Nephron progenitor cell (in vitro differentiated cells): ENCODE measurements at regions not wholly inside any gene's neighbourhood (a gene's known extent, or its start where the extent isn't known, plus 50 kb on each side); places are given as distances from the start of the nearest gene placed in this dataset.

ENCODE experiments used
- DNase-seq: peaks from one replicate; pipeline ENCODE4 v3.0.0; 2021
- H3K27ac Mint-ChIP-seq: 2 replicates; pipeline ENCODE4 v1.8.0; 2021; ENCODE audit warnings: mild to moderate bottlenecking, moderate library complexity, mixed read lengths
- H3K27me3 Mint-ChIP-seq: 2 replicates; pipeline ENCODE4 v1.8.0; 2021; ENCODE audit warnings: mild to moderate bottlenecking, low read depth, mixed read lengths; ENCODE audit not compliant: poor library complexity
- H3K36me3 Mint-ChIP-seq: 2 replicates; pipeline ENCODE4 v1.8.0; 2021; ENCODE audit warnings: low read depth, mixed read lengths
- H3K4me1 Mint-ChIP-seq: 2 replicates; pipeline ENCODE4 v1.8.0; 2021; ENCODE audit warnings: mixed read lengths
- H3K4me3 Mint-ChIP-seq: 2 replicates; pipeline ENCODE4 v1.8.0; 2021; ENCODE audit warnings: mild to moderate bottlenecking, moderate library complexity, mixed read lengths
- H3K9me3 Mint-ChIP-seq: 2 replicates; pipeline ENCODE4 v1.8.0; 2021; ENCODE audit warnings: mild to moderate bottlenecking, moderate library complexity, mixed read lengths
- TF ChIP-seq, protein P1 (sequence below): fragments of 200-600 bp; sonication (generic); IDR thresholded peaks from 2 replicates; pipeline ENCODE4 v1.5.0; 2021; ENCODE audit warnings: antibody characterized with exemption

DNA sequence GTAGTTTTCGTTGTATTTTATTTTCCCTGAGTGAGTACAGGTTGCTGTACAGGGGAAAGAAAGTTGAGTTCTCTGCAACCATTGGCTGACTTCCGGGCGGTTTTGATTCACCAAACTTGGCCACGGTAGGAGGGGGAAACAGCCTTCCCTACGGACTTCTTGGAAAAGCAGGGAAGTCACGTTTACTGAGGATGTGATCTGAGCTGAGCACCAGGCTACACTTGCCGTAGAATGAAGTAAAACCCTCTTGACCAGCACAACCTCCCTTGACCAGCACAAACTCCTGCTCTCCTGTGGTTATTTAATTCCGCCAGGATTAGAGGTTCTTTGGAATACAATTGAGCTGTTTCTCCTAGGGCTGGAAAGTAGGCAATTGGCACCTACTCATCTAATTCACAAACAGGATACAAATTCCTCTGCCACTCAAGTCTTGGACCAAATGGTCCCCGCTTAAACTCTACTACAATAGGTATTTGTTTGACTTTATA lies 242.0 kb upstream of the RBFOX1 start:
- TF ChIP-seq, protein P1, sequence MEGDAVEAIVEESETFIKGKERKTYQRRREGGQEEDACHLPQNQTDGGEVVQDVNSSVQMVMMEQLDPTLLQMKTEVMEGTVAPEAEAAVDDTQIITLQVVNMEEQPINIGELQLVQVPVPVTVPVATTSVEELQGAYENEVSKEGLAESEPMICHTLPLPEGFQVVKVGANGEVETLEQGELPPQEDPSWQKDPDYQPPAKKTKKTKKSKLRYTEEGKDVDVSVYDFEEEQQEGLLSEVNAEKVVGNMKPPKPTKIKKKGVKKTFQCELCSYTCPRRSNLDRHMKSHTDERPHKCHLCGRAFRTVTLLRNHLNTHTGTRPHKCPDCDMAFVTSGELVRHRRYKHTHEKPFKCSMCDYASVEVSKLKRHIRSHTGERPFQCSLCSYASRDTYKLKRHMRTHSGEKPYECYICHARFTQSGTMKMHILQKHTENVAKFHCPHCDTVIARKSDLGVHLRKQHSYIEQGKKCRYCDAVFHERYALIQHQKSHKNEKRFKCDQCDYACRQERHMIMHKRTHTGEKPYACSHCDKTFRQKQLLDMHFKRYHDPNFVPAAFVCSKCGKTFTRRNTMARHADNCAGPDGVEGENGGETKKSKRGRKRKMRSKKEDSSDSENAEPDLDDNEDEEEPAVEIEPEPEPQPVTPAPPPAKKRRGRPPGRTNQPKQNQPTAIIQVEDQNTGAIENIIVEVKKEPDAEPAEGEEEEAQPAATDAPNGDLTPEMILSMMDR = no peak
- Mint-ChIP-seq H3K4me3 (no peak overlapping the region), H3K27me3 (peaks cover 3% of the 10 kb centered on the region)

GRCh38 chr16:7089751-7090150 lies 242.9 kb upstream of the RBFOX1 start:
- Mint-ChIP-seq H3K4me3 (no peak overlapping the region), H3K27me3 (peaks cover 3% of the 10 kb centered on the region)

More for the DNA sequence above, 242.0 kb upstream of the RBFOX1 start:
- no peak for DNase-seq
- H3K9me3 Mint-ChIP-seq = no peaks in the 10 kb centered on the region
- peaks cover 67% of the 10 kb centered on the region for H3K4me1 Mint-ChIP-seq
- no peak overlapping the region for H3K27ac Mint-ChIP-seq
- H3K36me3 Mint-ChIP-seq = no peaks in the 10 kb centered on the region

GRCh38 chr16:7088711-7089110 lies 243.9 kb upstream of the RBFOX1 start:
- peaks cover 3% of the 10 kb centered on the region for H3K27me3 Mint-ChIP-seq
- H3K4me3 Mint-ChIP-seq = no peak overlapping the region
- DNase-seq = no peak
- no peaks in the 10 kb centered on the region for H3K9me3 Mint-ChIP-seq
- TF ChIP-seq, protein P1 = no peak
- peaks cover 66% of the 10 kb centered on the region for H3K4me1 Mint-ChIP-seq
- no peak overlapping the region for H3K27ac Mint-ChIP-seq
- H3K36me3 Mint-ChIP-seq = no peaks in the 10 kb centered on the region

More at GRCh38 chr16:7089751-7090150, 242.9 kb upstream of the RBFOX1 start:
- TF ChIP-seq, protein P1 = no peak
- H3K36me3 Mint-ChIP-seq = no peaks in the 10 kb centered on the region
- no peak overlapping the region for H3K27ac Mint-ChIP-seq
- peaks cover 67% of the 10 kb centered on the region for H3K4me1 Mint-ChIP-seq
- no peaks in the 10 kb centered on the region for H3K9me3 Mint-ChIP-seq
- no peak for DNase-seq

DNA sequence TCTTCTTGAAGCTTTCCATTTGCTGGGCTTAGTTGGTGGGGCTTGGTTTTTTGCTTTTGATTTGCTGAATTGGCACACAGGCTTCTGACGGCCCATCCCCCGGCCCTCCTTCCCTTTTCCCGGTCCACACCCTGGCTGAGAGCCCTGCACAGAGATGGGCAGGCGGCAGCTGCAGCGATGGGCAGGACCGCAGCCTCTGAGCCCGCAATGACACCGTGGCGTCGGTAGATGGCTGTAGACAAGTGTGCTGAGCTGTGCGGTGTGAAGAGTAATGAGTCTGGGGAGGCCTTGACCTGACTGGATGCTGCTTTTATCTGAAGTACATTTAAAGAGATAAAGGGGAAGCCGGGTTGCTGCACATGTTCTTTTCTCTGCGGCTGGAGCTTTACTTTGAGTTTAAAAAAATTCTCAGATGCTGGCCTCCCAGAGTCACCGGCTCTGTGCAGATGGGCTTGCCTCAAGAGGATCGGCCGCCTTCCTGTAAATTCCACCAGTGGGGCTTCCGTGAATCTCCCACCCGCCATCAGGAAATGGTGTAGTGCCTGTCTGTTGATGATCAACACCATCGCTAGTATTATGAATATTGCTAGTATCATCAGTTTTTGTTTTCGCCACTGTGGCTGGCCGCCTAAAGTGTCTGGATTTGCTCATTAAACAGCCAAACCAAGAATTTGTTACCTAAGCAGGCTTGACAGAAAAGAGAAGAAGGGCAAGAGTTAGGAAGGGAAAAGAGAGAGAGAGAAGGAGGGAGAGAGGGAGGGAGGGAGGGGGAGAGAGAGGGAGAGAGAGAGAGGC lies 245.6 kb upstream of the RBFOX1 start:
- Mint-ChIP-seq H3K36me3 (no peaks in the 10 kb centered on the region), H3K27me3 (peaks cover 3% of the 10 kb centered on the region), H3K4me1 (peaks cover 54% of the 10 kb centered on the region), H3K4me3 (no peak overlapping the region), H3K27ac (no peak overlapping the region), H3K9me3 (no peaks in the 10 kb centered on the region)
- peak; percentile 69 for DNase-seq
- TF ChIP-seq, protein P1 = peak; percentile 57

GRCh38 chr16:7085776-7086175 lies 246.9 kb upstream of the RBFOX1 start:
- H3K27me3 Mint-ChIP-seq = peaks cover 3% of the 10 kb centered on the region
- peaks cover 42% of the 10 kb centered on the region for H3K4me1 Mint-ChIP-seq
- no peak overlapping the region for H3K4me3 Mint-ChIP-seq
- TF ChIP-seq, protein P1 = no peak
- no peaks in the 10 kb centered on the region for H3K9me3 Mint-ChIP-seq
- DNase-seq = no peak
- no peak overlapping the region for H3K27ac Mint-ChIP-seq
- H3K36me3 Mint-ChIP-seq = no peaks in the 10 kb centered on the region

DNA sequence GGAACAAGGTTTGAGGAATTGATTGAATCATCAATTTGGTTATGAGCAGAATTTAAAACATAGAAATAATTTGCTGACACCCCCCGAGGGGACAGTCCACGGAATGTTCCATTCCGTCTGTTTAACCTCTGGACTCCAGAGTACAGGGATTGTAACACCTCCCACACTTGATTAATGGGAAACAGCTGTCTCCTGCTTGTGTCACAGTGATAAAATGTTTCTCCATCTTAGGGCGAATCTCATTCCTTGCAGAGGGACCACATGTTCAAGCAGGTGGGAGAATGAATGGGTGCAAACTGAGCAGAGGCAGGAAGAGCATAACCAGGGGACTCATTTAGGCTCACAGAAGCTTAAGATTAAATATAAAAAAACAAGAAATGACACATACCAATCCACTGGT lies 249.5 kb upstream of the RBFOX1 start:
- H3K27me3 Mint-ChIP-seq = peaks cover 3% of the 10 kb centered on the region
- no peak overlapping the region for H3K27ac Mint-ChIP-seq
- H3K4me1 Mint-ChIP-seq = peaks cover 29% of the 10 kb centered on the region
- DNase-seq = no peak
- H3K4me3 Mint-ChIP-seq = no peak overlapping the region
- TF ChIP-seq, protein P1 = no peak
- no peaks in the 10 kb centered on the region for H3K9me3 Mint-ChIP-seq
- no peaks in the 10 kb centered on the region for H3K36me3 Mint-ChIP-seq
